GM04503 (cell line): ENCODE measurements at regions not wholly inside any gene's neighbourhood (a gene's known extent, or its start where the extent isn't known, plus 50 kb on each side); places are given as distances from the start of the nearest gene placed in this dataset.

Experiments
- DNase-seq: peaks from one replicate; pipeline ENCODE4 v3.0.0-alpha.2; 2012; ENCODE audit warnings: low read depth

- DNase-seq = no peak
These were observed 53.1 kb upstream of the CACNA1E start for GRCh38 chr1:181430015-181430885.
